GM23338 (cell line): ENCODE measurements at regions not wholly inside any gene's neighbourhood (a gene's known extent, or its start where the extent isn't known, plus 50 kb on each side); places are given as distances from the start of the nearest gene placed in this dataset.

Experiments
- CREB1 ChIP-seq: fragments of 250-450 bp; sonication (Bioruptor Pico); IDR thresholded peaks from 2 replicates; pipeline ENCODE4 v1.5.0; 2020; ENCODE audit warnings: low read depth, mild to moderate bottlenecking, moderate library complexity
- CTCF ChIP-seq, 2 experiments: fragments of 200-600 bp in 1 of 2; sonication (generic) in 1 of 2; conservative IDR thresholded peaks; 2 replicates each; pipeline versions ENCODE4 v1.5.1 to v1.6.1; 2016 to 2017; ENCODE audit warnings: antibody characterized with exemption in 2 of 2, low read depth in 2 of 2, mild to moderate bottlenecking in 2 of 2, moderate library complexity in 1 of 2
- EZH2 ChIP-seq: fragments of 200-600 bp; sonication (generic); IDR thresholded peaks from one replicate; pipeline ENCODE4 v1.8.0; 2017; ENCODE audit warnings: antibody characterized with exemption, mild to moderate bottlenecking, low read depth; ENCODE audit not compliant: unreplicated experiment
- EZH2phosphoT487 ChIP-seq: fragments of 200-600 bp; sonication (generic); IDR thresholded peaks from one replicate; pipeline ENCODE4 v1.8.1; 2018; ENCODE audit warnings: antibody characterized with exemption; ENCODE audit not compliant: unreplicated experiment
- JUNB ChIP-seq: IDR thresholded peaks from one replicate; pipeline ENCODE4 v1.6.1; 2016; ENCODE audit warnings: antibody characterized with exemption; ENCODE audit not compliant: unreplicated experiment
- NANOG ChIP-seq: IDR thresholded peaks from 2 replicates; pipeline ENCODE4 v1.6.1; 2016; ENCODE audit warnings: antibody characterized with exemption, borderline replicate concordance
- POLR2AphosphoS5 ChIP-seq: IDR thresholded peaks from 2 replicates; pipeline ENCODE4 v1.6.1; 2016; ENCODE audit warnings: antibody characterized with exemption, low read depth
- REST ChIP-seq: IDR thresholded peaks from one replicate; pipeline ENCODE4 v1.6.1; 2018; ENCODE audit warnings: antibody characterized with exemption; ENCODE audit not compliant: unreplicated experiment
- ZNF462 ChIP-seq: fragments of 250-450 bp; sonication (Bioruptor Pico); IDR thresholded peaks from 2 replicates; pipeline ENCODE4 v1.5.0; 2020; ENCODE audit warnings: mild to moderate bottlenecking, moderate library complexity

- TF ChIP-seq CTCF (conservative IDR thresholded peaks at IDR 0.05; ENCODE audit: low read depth in 2 of 2): no peak
- TF ChIP-seq NANOG: no peak
- no peak for TF ChIP-seq CREB1 (CRISPR knock-in tag)
- no peak for TF ChIP-seq POLR2AphosphoS5
- no peak for TF ChIP-seq EZH2phosphoT487
- no peak for TF ChIP-seq REST
- TF ChIP-seq EZH2: no peak
- TF ChIP-seq ZNF462 (CRISPR knock-in tag): no peak
- TF ChIP-seq JUNB: no peak
Observed at GRCh38 chr1:4053774-4054173, 153.7 kb upstream of the C1orf174 start.
